Stimulated activated CD8-positive, alpha-beta memory T cell treated with anti-CD3 and anti-CD28 coated beads, Interleukin-4, amount 100 ng/mL, for 24 hours (primary cell): ENCODE measurements at regions not wholly inside any gene's neighbourhood (a gene's known extent, or its start where the extent isn't known, plus 50 kb on each side); places are given as distances from the start of the nearest gene placed in this dataset.

Experiments used
- DNase-seq: peaks from one replicate; pipeline ENCODE4 v3.0.0-alpha.2; 2020; ENCODE audit warnings: low read depth

GRCh38 chr22:49481659-49482399 is 345.8 kb downstream of the BRD1 start:
- DNase-seq, result no peak

- no peak for DNase-seq
These were observed 346.6 kb downstream of the BRD1 start for GRCh38 chr22:49480896-49481658.

GRCh38 chr22:49480331-49480730 is 347.3 kb downstream of the BRD1 start:
- no peak for DNase-seq

- no peak for DNase-seq
These were observed 348.1 kb downstream of the BRD1 start for GRCh38 chr22:49479566-49479965.

- no peak for DNase-seq
These were observed 350.8 kb downstream of the BRD1 start for GRCh38 chr22:49476800-49477400.

- no peak for DNase-seq
These were observed 351.5 kb downstream of the BRD1 start for GRCh38 chr22:49476176-49476575.

- no peak for DNase-seq
These were observed 352.4 kb downstream of the BRD1 start for GRCh38 chr22:49475253-49475652.

- DNase-seq, result no peak
These were observed 354.4 kb downstream of the BRD1 start for GRCh38 chr22:49473286-49473685.

GRCh38 chr22:49470741-49471503 is 356.8 kb downstream of the BRD1 start:
- no peak for DNase-seq

GRCh38 chr22:49469896-49470740 is 357.6 kb downstream of the BRD1 start:
- no peak for DNase-seq

GRCh38 chr22:49468487-49469198 is 359.0 kb downstream of the BRD1 start:
- DNase-seq, result no peak

GRCh38 chr22:49466878-49467595 is 360.6 kb downstream of the BRD1 start:
- no peak for DNase-seq

GRCh38 chr22:49464037-49464436 is 363.6 kb downstream of the BRD1 start:
- DNase-seq, result no peak

GRCh38 chr22:49462795-49463194 is 364.9 kb downstream of the BRD1 start:
- no peak for DNase-seq

GRCh38 chr22:49462291-49462690 is 365.4 kb downstream of the BRD1 start:
- no peak for DNase-seq

- DNase-seq, result no peak
These were observed 366.0 kb downstream of the BRD1 start for GRCh38 chr22:49461674-49462073.

GRCh38 chr22:49460592-49461281 is 366.9 kb downstream of the BRD1 start:
- no peak for DNase-seq

GRCh38 chr22:49460091-49460490 is 367.6 kb downstream of the BRD1 start:
- DNase-seq, result no peak

GRCh38 chr22:49458708-49459099 is 369.0 kb downstream of the BRD1 start:
- DNase-seq, result no peak
